ENCODE measurements at regions not wholly inside any gene's neighbourhood (a gene's known extent, or its start where the extent isn't known, plus 50 kb on each side); places are given as distances from the start of the nearest gene placed in this dataset.

DNA sequence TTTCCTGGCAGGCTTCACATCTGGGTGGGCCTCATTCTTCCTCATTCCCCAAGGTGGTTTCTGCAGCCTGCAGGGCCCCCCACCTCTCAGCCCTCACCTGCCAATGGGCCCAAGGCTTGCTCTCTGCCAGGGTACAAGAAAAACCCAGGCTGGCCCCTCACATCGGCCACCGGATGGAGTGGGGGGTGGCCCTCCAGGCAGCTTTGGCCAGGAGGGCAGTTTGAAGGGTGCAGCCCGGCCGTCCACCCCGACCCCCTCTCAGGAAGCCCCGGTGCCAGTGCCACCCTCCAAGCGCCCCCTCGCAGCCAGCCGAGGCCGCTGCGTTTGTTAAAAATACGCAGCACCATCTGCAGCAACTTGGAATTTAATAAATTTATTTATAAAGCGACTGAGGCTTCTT lies 196.7 kb downstream of the CTTN start:
- TF ChIP-seq CTCF (IDR thresholded peaks at IDR 0.05) (no peak), POLR2A (IDR thresholded peaks at IDR 0.05) (no peak)
